ENCODE measurements at regions not wholly inside any gene's neighbourhood (a gene's known extent, or its start where the extent isn't known, plus 50 kb on each side); places are given as distances from the start of the nearest gene placed in this dataset.
"Not testable (repeated sequence)": the region's sequence is repeated elsewhere in the genome, so short reads cannot be mapped to it uniquely, and the experiment has no call there.

- H3K27me3 Mint-ChIP-seq, H3K27ac Mint-ChIP-seq, H3K4me3 Mint-ChIP-seq, H3K36me3 Mint-ChIP-seq, H3K9me3 Mint-ChIP-seq, H3K4me1 Mint-ChIP-seq: not testable (repeated sequence)
These were observed 168.5 kb upstream of the FAM72C start for GRCh38 chr1:144140243-144140642.

DNA sequence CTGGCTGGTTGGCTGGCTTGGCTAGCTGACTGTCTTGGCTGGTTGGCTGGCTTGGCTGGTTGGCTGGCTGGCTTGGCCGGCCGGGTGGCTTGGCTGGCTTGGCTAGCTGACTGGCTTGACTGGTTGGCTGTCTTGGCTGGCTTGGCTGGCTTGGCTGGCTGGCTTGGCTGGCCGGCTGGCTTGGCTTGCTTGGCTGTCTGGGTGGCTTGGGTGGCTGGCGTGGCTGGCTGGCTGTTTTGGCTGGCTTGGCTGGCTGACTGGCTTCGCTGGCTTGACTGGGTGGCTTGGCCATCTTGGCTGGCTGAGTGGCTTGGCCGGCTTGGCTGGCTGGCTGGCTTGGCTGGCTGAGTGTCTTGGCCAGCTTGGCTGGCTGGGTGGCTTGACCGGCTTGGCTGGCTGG lies 133.2 kb upstream of the FAM72C start:
- H3K36me3 Mint-ChIP-seq, H3K27me3 Mint-ChIP-seq, H3K9me3 Mint-ChIP-seq, H3K27ac Mint-ChIP-seq, H3K4me1 Mint-ChIP-seq, H3K4me3 Mint-ChIP-seq: not testable (repeated sequence)

DNA sequence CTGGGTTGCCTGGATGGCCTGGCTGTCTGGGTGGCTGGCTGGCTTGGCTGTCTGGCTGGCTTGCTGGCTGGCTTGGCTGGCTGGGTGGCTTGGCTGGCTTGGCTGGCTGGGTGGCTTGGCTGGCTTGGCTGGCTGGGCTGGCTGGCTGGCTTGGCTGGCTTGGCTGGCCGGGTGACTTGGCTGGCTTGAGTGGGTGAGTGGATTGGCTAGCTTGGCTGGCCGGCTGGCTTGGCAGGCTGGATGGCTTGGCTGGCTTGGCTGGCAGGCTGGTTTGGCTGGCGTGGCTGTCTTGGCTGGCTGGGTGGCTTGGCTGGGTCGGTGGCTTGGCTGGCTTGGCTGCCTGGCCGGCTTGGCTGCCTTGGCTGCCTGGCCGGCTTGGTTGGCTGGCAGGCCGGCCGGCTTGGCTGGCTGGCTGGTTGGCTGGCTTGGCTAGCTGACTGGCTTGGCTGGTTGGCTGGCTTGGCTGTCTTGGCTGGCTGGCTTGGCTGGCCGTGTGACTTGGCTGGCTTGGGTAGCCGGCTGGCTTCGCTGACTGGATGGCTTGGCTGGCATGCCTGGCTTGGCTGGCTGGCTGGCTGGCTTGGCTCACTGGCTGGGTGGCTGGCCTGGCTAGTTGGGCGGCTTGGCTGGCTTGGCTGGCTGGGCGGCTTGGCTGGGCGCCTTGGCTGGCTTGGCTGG lies 132.4 kb upstream of the FAM72C start:
- H3K9me3 Mint-ChIP-seq, H3K27ac Mint-ChIP-seq, H3K4me1 Mint-ChIP-seq, H3K27me3 Mint-ChIP-seq, H3K36me3 Mint-ChIP-seq: not testable (repeated sequence)
- H3K4me3 Mint-ChIP-seq, result peak overlapping the region in 1 of 4 donors; percentile 39

DNA sequence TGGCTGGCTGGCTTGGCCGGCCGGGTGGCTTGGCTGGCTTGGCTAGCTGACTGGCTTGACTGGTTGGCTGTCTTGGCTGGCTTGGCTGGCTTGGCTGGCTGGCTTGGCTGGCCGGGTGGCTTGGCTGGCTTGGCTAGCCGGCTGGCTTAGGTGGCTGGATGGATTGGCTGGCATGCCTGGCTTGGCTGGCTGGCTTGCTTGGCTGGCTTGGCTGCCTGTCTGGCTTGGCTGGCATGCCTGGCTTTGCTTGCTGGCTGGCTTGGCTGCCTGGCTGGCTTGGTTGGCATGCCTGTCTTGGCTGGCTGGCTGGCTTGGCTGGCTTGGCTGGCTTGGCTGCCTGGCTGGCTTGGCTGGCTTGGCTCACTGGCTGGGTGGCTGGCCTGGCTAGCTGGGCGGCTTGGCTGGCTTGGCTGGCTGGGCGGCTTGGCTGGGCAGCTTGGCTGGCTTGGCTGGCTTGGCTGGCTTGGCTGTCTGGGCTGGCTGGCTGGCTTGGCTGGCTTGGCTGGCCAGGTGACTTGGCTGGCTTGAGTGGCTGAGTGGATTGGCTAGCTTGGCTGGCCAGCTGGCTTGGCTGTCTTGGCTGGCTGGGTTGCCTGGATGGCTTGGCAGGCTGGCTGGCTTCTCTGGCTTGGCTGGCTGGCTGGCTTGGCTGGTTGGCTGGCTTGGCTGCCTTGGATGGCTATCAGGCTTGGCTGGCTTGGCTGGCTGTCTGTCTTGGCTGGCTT lies 131.5 kb upstream of the FAM72C start:
- H3K27ac Mint-ChIP-seq, H3K9me3 Mint-ChIP-seq, H3K27me3 Mint-ChIP-seq, H3K4me1 Mint-ChIP-seq, H3K36me3 Mint-ChIP-seq, H3K4me3 Mint-ChIP-seq: not testable (repeated sequence)

GRCh38 chr1:144102046-144102745 lies 130.4 kb upstream of the FAM72C start:
- not testable (repeated sequence) for H3K36me3 Mint-ChIP-seq, H3K4me1 Mint-ChIP-seq, H3K4me3 Mint-ChIP-seq, H3K9me3 Mint-ChIP-seq, H3K27ac Mint-ChIP-seq, H3K27me3 Mint-ChIP-seq

- Mint-ChIP-seq H3K27ac (no peak overlapping the region), H3K36me3 (no peaks in the 10 kb centered on the region), H3K27me3 (no peaks in the 10 kb centered on the region), H3K4me1 (no peaks in the 10 kb centered on the region), H3K9me3 (no peaks in the 10 kb centered on the region), H3K4me3 (no peak overlapping the region)
These were observed 129.7 kb upstream of the FAM72C start for GRCh38 chr1:144101397-144102045.

DNA sequence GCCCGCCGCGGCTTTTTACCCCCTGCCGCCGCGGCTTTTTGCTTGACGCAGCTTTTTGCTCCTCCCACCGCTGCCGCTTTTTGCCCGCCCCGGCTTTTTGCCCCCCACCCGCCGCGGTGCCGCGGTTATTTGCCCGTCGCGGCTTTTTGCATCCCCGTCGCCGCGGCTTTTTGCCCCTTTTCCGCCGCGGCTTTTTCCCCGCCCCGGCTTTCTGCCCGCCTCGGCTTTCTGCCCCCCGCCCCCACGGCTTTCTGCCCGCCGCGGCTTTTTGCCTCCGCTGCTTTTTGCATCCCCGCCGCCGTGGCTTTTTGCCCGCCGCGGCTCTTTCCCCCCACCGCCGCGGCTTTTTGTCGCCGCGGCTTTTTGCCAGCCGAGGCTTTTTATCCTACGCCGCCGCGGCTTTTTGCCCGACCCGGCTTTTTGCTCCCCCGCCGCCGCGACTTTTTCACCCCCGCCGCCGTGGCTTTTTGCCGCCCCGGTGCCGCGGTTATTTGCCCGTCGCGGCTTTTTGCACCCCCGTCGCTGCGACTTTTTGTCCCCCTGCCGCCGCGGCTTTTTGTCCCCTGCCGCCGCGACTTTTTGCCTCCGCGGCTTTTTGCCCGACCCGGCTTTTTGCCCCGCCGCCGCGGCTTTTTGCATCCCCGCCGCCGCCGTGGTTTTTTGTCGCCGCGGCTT lies 105.5 kb upstream of the FAM72C start:
- H3K36me3 Mint-ChIP-seq, H3K4me1 Mint-ChIP-seq, H3K27me3 Mint-ChIP-seq, H3K9me3 Mint-ChIP-seq: not testable (repeated sequence)
- H3K27ac Mint-ChIP-seq, result peak overlapping the region in 1 of 3 donors; percentile 73
- H3K4me3 Mint-ChIP-seq, result peak overlapping the region in 2 of 4 donors; percentile 74

GRCh38 chr1:144076646-144077045 lies 104.9 kb upstream of the FAM72C start:
- not testable (repeated sequence) for H3K36me3 Mint-ChIP-seq, H3K27me3 Mint-ChIP-seq, H3K4me3 Mint-ChIP-seq

GRCh38 chr1:144070394-144071053 lies 98.7 kb upstream of the FAM72C start:
- not testable (repeated sequence) for H3K27me3 Mint-ChIP-seq, H3K27ac Mint-ChIP-seq, H3K4me3 Mint-ChIP-seq, H3K4me1 Mint-ChIP-seq, H3K9me3 Mint-ChIP-seq, H3K36me3 Mint-ChIP-seq

More at GRCh38 chr1:144076646-144077045, 104.9 kb upstream of the FAM72C start:
- not testable (repeated sequence) for H3K4me1 Mint-ChIP-seq, H3K27ac Mint-ChIP-seq, H3K9me3 Mint-ChIP-seq

DNA sequence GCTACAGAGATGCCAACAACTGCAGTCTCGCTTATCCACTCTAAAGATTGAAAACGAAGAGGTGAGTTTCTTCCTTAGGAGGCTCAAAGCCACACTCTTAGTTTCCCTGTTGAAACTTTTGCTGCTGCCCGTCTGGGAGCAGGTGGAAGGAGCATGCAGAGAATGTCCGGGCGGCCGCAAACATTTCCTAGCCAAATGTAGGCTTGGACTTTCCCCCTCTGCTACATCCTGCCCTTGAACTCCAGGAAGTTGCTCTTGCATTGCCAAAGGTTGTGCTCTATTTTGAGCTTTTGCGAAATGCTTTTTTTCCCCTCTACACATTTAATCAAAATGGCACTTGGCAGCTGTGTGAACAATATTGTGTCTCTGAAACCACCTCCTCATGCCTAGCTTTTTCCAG lies 95.3 kb upstream of the FAM72C start:
- H3K36me3 Mint-ChIP-seq, H3K27ac Mint-ChIP-seq, H3K27me3 Mint-ChIP-seq, H3K4me1 Mint-ChIP-seq, H3K9me3 Mint-ChIP-seq, H3K4me3 Mint-ChIP-seq: not testable (repeated sequence)

GRCh38 chr1:144066071-144066813 lies 94.5 kb upstream of the FAM72C start:
- H3K4me1 Mint-ChIP-seq, H3K4me3 Mint-ChIP-seq, H3K9me3 Mint-ChIP-seq, H3K27ac Mint-ChIP-seq, H3K27me3 Mint-ChIP-seq, H3K36me3 Mint-ChIP-seq: not testable (repeated sequence)

- H3K27ac Mint-ChIP-seq, H3K36me3 Mint-ChIP-seq, H3K4me3 Mint-ChIP-seq, H3K9me3 Mint-ChIP-seq, H3K4me1 Mint-ChIP-seq, H3K27me3 Mint-ChIP-seq: not testable (repeated sequence)
These were observed 93.7 kb upstream of the FAM72C start for GRCh38 chr1:144065299-144066060.

- H3K9me3 Mint-ChIP-seq, H3K4me1 Mint-ChIP-seq, H3K4me3 Mint-ChIP-seq, H3K27ac Mint-ChIP-seq, H3K36me3 Mint-ChIP-seq, H3K27me3 Mint-ChIP-seq: not testable (repeated sequence)
These were observed 77.6 kb upstream of the FAM72C start for GRCh38 chr1:144049365-144049764.

GRCh38 chr1:144046645-144047044 lies 74.9 kb upstream of the FAM72C start:
- H3K27ac Mint-ChIP-seq, H3K9me3 Mint-ChIP-seq, H3K27me3 Mint-ChIP-seq, H3K4me3 Mint-ChIP-seq, H3K4me1 Mint-ChIP-seq, H3K36me3 Mint-ChIP-seq: not testable (repeated sequence)

All from IgD-negative memory B cell (primary cell).